Astrocyte (in vitro differentiated cells and primary cell): ENCODE measurements at regions not wholly inside any gene's neighbourhood (a gene's known extent, or its start where the extent isn't known, plus 50 kb on each side); places are given as distances from the start of the nearest gene placed in this dataset.

Experiments
- DNase-seq: peaks from one replicate; pipeline ENCODE4 v3.0.0-alpha.2; 2010; ENCODE audit warnings: low read depth
- FAIRE-seq: peaks from 2 replicates; lab custom pipeline; 2011; peaks lifted over from hg19 to GRCh38; lab: Jason Lieb, UNC
- H2AFZ ChIP-seq: 2 replicates; pipeline ENCODE4 v1.6.0; 2012; ENCODE audit warnings: low read depth, low read length, inconsistent platforms
- H3K27ac ChIP-seq: 2 replicates; pipeline ENCODE4 v1.5.1; 2011; ENCODE audit warnings: low read depth, low read length, inconsistent platforms
- H3K27me3 ChIP-seq: 2 replicates; pipeline ENCODE4 v1.6.0; 2011; ENCODE audit warnings: low read length, inconsistent platforms; ENCODE audit not compliant: insufficient read depth
- H3K36me3 ChIP-seq: 2 replicates; pipeline ENCODE4 v1.5.1; 2011; ENCODE audit warnings: low read length, inconsistent platforms; ENCODE audit not compliant: insufficient read depth
- H3K4me1 ChIP-seq: 2 replicates; pipeline ENCODE4 v1.5.1; 2011; ENCODE audit warnings: low read length, inconsistent platforms; ENCODE audit not compliant: insufficient read depth
- H3K4me2 ChIP-seq: 2 replicates; pipeline ENCODE4 v1.6.0; 2012; ENCODE audit warnings: low read length, inconsistent platforms
- H3K4me3 ChIP-seq: 2 replicates; pipeline ENCODE4 v1.5.1; 2011; ENCODE audit warnings: low read depth, mild to moderate bottlenecking, low read length, inconsistent platforms; ENCODE audit not compliant: insufficient read depth
- H3K79me2 ChIP-seq: 2 replicates; pipeline ENCODE4 v1.6.0; 2012; ENCODE audit warnings: mild to moderate bottlenecking, low read length, inconsistent platforms; ENCODE audit not compliant: insufficient read depth
- H3K9ac ChIP-seq: 2 replicates; pipeline ENCODE4 v1.6.0; 2012; ENCODE audit warnings: mild to moderate bottlenecking, low read length, inconsistent platforms
- H3K9me3 ChIP-seq: 2 replicates; pipeline ENCODE4 v1.5.1; 2012; ENCODE audit warnings: low read depth, mild to moderate bottlenecking, low read length, inconsistent platforms; ENCODE audit not compliant: insufficient read depth
- H4K20me1 ChIP-seq: 2 replicates; pipeline ENCODE4 v1.6.0; 2012; ENCODE audit warnings: low read length, inconsistent platforms; ENCODE audit not compliant: insufficient read depth
- H3K27ac Mint-ChIP-seq: one replicate; pipeline ENCODE4 v1.8.0; 2021; ENCODE audit warnings: mild to moderate bottlenecking, mixed read lengths; ENCODE audit not compliant: unreplicated experiment
- H3K27me3 Mint-ChIP-seq: one replicate; pipeline ENCODE4 v1.8.0; 2021; ENCODE audit warnings: low read depth, mixed read lengths; ENCODE audit not compliant: unreplicated experiment
- H3K36me3 Mint-ChIP-seq: one replicate; pipeline ENCODE4 v1.8.0; 2021; ENCODE audit warnings: low read depth, mixed read lengths; ENCODE audit not compliant: unreplicated experiment
- H3K4me1 Mint-ChIP-seq: one replicate; pipeline ENCODE4 v1.8.0; 2021; ENCODE audit warnings: low read depth, mixed read lengths; ENCODE audit not compliant: unreplicated experiment
- H3K4me3 Mint-ChIP-seq: one replicate; pipeline ENCODE4 v1.8.0; 2021; ENCODE audit warnings: mild to moderate bottlenecking, moderate library complexity, mixed read lengths; ENCODE audit not compliant: unreplicated experiment
- H3K9me3 Mint-ChIP-seq: one replicate; pipeline ENCODE4 v1.8.0; 2021; ENCODE audit warnings: mild to moderate bottlenecking, mixed read lengths; ENCODE audit not compliant: unreplicated experiment
- CTCF ChIP-seq: IDR thresholded peaks from 2 replicates; pipeline ENCODE4 v1.5.1; 2011; ENCODE audit warnings: low read depth, mild to moderate bottlenecking, inconsistent platforms, low read length, moderate library complexity; ENCODE audit not compliant: insufficient read depth
- EZH2 ChIP-seq: IDR thresholded peaks from 2 replicates; pipeline ENCODE4 v1.6.1; 2012; ENCODE audit warnings: mild to moderate bottlenecking, low read length, inconsistent platforms; ENCODE audit not compliant: insufficient read depth

GRCh38 chr15:95598251-95598855 is 732.1 kb upstream of the NR2F2 start:
- Histone ChIP-seq H3K9me3 (peaks cover 3% of the 10 kb centered on the region), H3K4me3 (no peak overlapping the region), H3K27me3 (no peaks in the 10 kb centered on the region), H3K79me2 (no peaks in the 10 kb centered on the region), H3K9ac (no peak overlapping the region), H4K20me1 (no peaks in the 10 kb centered on the region), H3K4me2 (no peak overlapping the region), H3K36me3 (no peaks in the 10 kb centered on the region), H2AFZ (no peak overlapping the region), H3K4me1 (no peaks in the 10 kb centered on the region), H3K27ac (no peak overlapping the region)
- Mint-ChIP-seq H3K27me3 (no peaks in the 10 kb centered on the region), H3K9me3 (peaks cover 2% of the 10 kb centered on the region), H3K36me3 (no peaks in the 10 kb centered on the region), H3K4me1 (no peaks in the 10 kb centered on the region), H3K27ac (no peak overlapping the region), H3K4me3 (no peak overlapping the region)
- TF ChIP-seq EZH2 (no peak), CTCF (no peak)
- no peak for DNase-seq
- no peak for FAIRE-seq

DNA sequence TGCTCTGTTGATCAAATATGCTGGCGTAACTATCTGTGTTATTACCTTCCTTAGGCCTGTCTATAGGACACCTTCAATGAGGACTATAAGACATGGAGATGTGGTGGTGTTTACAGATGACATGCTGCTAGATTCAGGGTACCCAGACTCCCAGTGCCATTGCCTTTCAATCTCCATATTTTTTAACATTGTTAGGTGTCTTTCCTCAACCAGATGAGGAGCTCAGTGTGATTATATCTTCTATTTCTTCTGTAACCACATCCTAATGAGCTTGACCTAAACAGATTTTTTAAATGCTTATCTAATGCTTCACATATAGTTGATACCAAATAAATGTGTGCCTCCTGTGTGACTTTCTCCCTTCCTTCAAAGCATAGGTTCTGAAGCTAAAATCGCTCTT is 730.1 kb upstream of the NR2F2 start:
- FAIRE-seq (no peak), DNase-seq (no peak)
- H3K4me1 Mint-ChIP-seq = no peaks in the 10 kb centered on the region
- H3K9me3 Mint-ChIP-seq = peaks cover 2% of the 10 kb centered on the region
- H3K4me1 ChIP-seq = peaks cover 8% of the 10 kb centered on the region
- H3K4me3 ChIP-seq = no peak overlapping the region
- H3K9me3 ChIP-seq = peaks cover 3% of the 10 kb centered on the region
- no peaks in the 10 kb centered on the region for H3K27me3 ChIP-seq
- no peak overlapping the region for H3K27ac ChIP-seq
- no peak overlapping the region for H3K9ac ChIP-seq
- H4K20me1 ChIP-seq = no peaks in the 10 kb centered on the region
- no peaks in the 10 kb centered on the region for H3K79me2 ChIP-seq
- no peak overlapping the region for H3K27ac Mint-ChIP-seq
- no peak overlapping the region for H3K4me2 ChIP-seq
- H3K27me3 Mint-ChIP-seq = no peaks in the 10 kb centered on the region
- H2AFZ ChIP-seq = no peak overlapping the region
- no peak overlapping the region for H3K4me3 Mint-ChIP-seq
- no peaks in the 10 kb centered on the region for H3K36me3 ChIP-seq
- no peak for TF ChIP-seq EZH2
- TF ChIP-seq CTCF = no peak
- H3K36me3 Mint-ChIP-seq = no peaks in the 10 kb centered on the region

DNA sequence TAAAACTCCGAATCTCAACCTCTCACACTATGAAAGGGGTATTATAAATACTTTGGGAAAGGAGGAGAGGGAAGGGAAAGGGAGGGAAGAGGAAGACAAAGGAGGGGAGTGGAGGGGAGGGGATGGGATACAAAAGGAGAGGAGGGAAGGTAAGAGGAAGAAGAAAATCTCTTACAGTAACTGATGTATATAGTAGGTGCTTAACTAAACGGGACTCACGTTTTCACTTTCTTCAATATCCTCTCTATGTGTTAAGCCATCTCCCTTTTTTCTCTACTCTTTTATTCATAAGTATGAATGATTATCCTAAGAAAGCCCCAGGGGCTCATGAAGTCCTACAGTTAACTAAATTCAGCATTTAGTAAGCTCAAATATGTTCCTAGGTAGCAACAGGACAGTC is 729.6 kb upstream of the NR2F2 start:
- no peaks in the 10 kb centered on the region for H3K4me1 Mint-ChIP-seq
- Histone ChIP-seq H3K4me2 (no peak overlapping the region), H3K27me3 (no peaks in the 10 kb centered on the region), H2AFZ (no peak overlapping the region), H3K9ac (no peak overlapping the region), H3K36me3 (no peaks in the 10 kb centered on the region), H3K4me1 (peaks cover 8% of the 10 kb centered on the region), H3K4me3 (no peak overlapping the region), H3K27ac (no peak overlapping the region), H3K9me3 (peaks cover 3% of the 10 kb centered on the region), H4K20me1 (no peaks in the 10 kb centered on the region), H3K79me2 (no peaks in the 10 kb centered on the region)
- no peak overlapping the region for H3K4me3 Mint-ChIP-seq
- no peak for TF ChIP-seq CTCF
- TF ChIP-seq EZH2 = no peak
- H3K27me3 Mint-ChIP-seq = no peaks in the 10 kb centered on the region
- no peak for FAIRE-seq
- H3K27ac Mint-ChIP-seq = no peak overlapping the region
- H3K36me3 Mint-ChIP-seq = no peaks in the 10 kb centered on the region
- no peak for DNase-seq
- H3K9me3 Mint-ChIP-seq = peaks cover 2% of the 10 kb centered on the region
